Omental fat pad (tissue), 3 donors: ENCODE measurements at regions not wholly inside any gene's neighbourhood (a gene's known extent, or its start where the extent isn't known, plus 50 kb on each side); places are given as distances from the start of the nearest gene placed in this dataset.

Experiments used
- ATAC-seq: fragments of 150-250 bp; one replicate; pipeline ENCODE4 v1.9.1; 2016; ENCODE audit warnings: mild to moderate bottlenecking, moderate library complexity; ENCODE audit not compliant: low FRiP score
- DNase-seq: peaks from one replicate; pipeline ENCODE4 v3.0.0-alpha.2; 2019; ENCODE audit warnings: low spot score
- TF ChIP-seq, protein P1 (sequence below), 3 donors: fragments of 450-650 bp; IDR thresholded peaks; one replicate each; pipeline ENCODE4 v1.5.1; 2016 to 2017; ENCODE audit warnings: antibody characterized with exemption in 3 of 3, mild to moderate bottlenecking in 3 of 3, moderate library complexity in 2 of 3

- TF ChIP-seq, protein P1, sequence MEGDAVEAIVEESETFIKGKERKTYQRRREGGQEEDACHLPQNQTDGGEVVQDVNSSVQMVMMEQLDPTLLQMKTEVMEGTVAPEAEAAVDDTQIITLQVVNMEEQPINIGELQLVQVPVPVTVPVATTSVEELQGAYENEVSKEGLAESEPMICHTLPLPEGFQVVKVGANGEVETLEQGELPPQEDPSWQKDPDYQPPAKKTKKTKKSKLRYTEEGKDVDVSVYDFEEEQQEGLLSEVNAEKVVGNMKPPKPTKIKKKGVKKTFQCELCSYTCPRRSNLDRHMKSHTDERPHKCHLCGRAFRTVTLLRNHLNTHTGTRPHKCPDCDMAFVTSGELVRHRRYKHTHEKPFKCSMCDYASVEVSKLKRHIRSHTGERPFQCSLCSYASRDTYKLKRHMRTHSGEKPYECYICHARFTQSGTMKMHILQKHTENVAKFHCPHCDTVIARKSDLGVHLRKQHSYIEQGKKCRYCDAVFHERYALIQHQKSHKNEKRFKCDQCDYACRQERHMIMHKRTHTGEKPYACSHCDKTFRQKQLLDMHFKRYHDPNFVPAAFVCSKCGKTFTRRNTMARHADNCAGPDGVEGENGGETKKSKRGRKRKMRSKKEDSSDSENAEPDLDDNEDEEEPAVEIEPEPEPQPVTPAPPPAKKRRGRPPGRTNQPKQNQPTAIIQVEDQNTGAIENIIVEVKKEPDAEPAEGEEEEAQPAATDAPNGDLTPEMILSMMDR (IDR thresholded peaks at IDR 0.05) = no peak
- ATAC-seq = no peak
- no peak for DNase-seq
Observed at GRCh38 chr4:188221090-188221489, 81.8 kb downstream of the TRIML1 start.

DNA sequence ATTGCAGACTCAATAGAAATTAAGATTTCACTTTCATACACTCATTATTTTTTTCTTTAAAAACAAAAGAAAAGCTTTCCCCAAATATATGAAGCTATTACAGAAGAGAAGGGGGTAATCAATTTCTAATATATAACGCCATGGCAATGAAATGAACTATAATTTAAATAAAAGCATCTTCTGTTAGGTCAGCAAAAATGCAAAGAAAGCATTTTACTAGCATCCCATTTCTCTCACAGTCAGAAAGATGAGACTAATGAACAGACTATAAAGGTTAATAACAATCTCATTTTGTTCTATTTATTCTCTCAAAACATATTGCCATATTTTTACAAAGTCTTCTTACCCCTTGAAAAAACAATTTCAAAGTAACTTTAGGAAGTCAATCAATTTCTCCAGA is 89.0 kb downstream of the TRIML1 start:
- no peak for DNase-seq
- no peak for ATAC-seq
- TF ChIP-seq, protein P1 (IDR thresholded peaks at IDR 0.05) = no peak

DNA sequence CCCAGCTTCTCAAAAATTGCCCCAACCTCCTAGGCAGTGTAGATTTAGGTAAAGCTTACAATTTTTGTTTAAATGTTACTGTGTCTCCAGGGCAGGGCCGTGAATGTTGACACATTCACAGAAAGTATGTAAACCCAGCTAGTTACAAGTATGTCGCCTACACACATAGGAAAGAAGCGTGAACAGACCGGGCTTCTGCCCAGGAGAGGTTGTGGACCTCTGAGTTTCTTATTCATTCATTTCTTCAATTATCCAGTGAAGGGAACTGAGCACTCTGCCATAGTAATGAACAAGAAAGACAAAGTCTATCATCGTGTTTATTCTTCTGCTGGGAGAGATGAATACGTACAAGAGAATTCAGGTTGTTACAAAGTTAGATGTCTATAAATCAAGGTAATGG is 93.2 kb downstream of the TRIML1 start:
- ATAC-seq = no peak
- no peak for DNase-seq
- TF ChIP-seq, protein P1 (IDR thresholded peaks at IDR 0.05) = no peak

GRCh38 chr4:188242041-188242440 is 102.8 kb downstream of the TRIML1 start:
- no peak for DNase-seq
- TF ChIP-seq, protein P1 (IDR thresholded peaks at IDR 0.05) = no peak
- no peak for ATAC-seq

DNA sequence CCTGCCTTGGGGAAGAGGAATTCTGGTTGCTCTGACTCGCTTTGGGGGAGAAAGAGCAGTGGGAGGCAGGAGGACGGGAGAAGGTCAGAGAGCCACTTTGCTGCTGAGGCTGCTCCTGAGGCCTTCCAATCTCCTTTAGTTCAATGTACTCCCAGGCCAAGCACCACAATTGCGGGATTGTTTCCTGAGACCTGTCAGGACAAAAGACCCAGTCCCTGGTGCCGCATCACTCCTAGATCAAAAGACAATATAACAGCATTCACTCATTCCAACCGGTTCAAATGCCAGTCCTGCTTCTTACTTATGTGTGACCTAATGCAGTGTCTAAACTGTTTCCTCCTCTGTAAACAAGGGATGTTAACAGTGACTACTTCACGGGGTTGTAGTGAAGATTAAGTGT is 106.4 kb downstream of the TRIML1 start:
- DNase-seq = no peak
- TF ChIP-seq, protein P1 (IDR thresholded peaks at IDR 0.05) = no peak
- no peak for ATAC-seq

- ATAC-seq (no peak), DNase-seq (no peak)
- TF ChIP-seq, protein P1 (IDR thresholded peaks at IDR 0.05) = no peak
Observed at GRCh38 chr4:188246488-188246887, 107.2 kb downstream of the TRIML1 start.

GRCh38 chr4:188254211-188254610 is 115.0 kb downstream of the TRIML1 start:
- ATAC-seq (no peak), DNase-seq (no peak)
- TF ChIP-seq, protein P1 (IDR thresholded peaks at IDR 0.05) = no peak
